Osteocyte (in vitro differentiated cells): ENCODE measurements at regions not wholly inside any gene's neighbourhood (a gene's known extent, or its start where the extent isn't known, plus 50 kb on each side); places are given as distances from the start of the nearest gene placed in this dataset.

Source experiments
- DNase-seq: peaks from one replicate; pipeline ENCODE4 v3.0.0; 2021; ENCODE audit warnings: mixed read lengths; ENCODE audit not compliant: unreplicated experiment; ENCODE audit errors: extremely low spot score
- H3K27ac Mint-ChIP-seq: one replicate; pipeline ENCODE4 v1.8.0; 2021; ENCODE audit warnings: mild to moderate bottlenecking, mixed read lengths; ENCODE audit not compliant: unreplicated experiment
- H3K27me3 Mint-ChIP-seq: one replicate; pipeline ENCODE4 v1.8.0; 2021; ENCODE audit warnings: mixed read lengths; ENCODE audit not compliant: unreplicated experiment
- H3K36me3 Mint-ChIP-seq: one replicate; pipeline ENCODE4 v1.8.0; 2021; ENCODE audit warnings: mixed read lengths; ENCODE audit not compliant: unreplicated experiment
- H3K4me1 Mint-ChIP-seq: one replicate; pipeline ENCODE4 v1.8.0; 2021; ENCODE audit warnings: mixed read lengths; ENCODE audit not compliant: unreplicated experiment
- H3K4me3 Mint-ChIP-seq: one replicate; pipeline ENCODE4 v1.8.0; 2021; ENCODE audit warnings: mild to moderate bottlenecking, moderate library complexity, mixed read lengths; ENCODE audit not compliant: unreplicated experiment
- H3K9me3 Mint-ChIP-seq: one replicate; pipeline ENCODE4 v1.8.0; 2021; ENCODE audit warnings: mixed read lengths; ENCODE audit not compliant: unreplicated experiment
- TF ChIP-seq, protein P1 (sequence below): fragments of 200-600 bp; sonication (generic); IDR thresholded peaks from 2 replicates; pipeline ENCODE4 v1.5.0; 2021; ENCODE audit warnings: antibody characterized with exemption, mild to moderate bottlenecking, moderate library complexity

DNA sequence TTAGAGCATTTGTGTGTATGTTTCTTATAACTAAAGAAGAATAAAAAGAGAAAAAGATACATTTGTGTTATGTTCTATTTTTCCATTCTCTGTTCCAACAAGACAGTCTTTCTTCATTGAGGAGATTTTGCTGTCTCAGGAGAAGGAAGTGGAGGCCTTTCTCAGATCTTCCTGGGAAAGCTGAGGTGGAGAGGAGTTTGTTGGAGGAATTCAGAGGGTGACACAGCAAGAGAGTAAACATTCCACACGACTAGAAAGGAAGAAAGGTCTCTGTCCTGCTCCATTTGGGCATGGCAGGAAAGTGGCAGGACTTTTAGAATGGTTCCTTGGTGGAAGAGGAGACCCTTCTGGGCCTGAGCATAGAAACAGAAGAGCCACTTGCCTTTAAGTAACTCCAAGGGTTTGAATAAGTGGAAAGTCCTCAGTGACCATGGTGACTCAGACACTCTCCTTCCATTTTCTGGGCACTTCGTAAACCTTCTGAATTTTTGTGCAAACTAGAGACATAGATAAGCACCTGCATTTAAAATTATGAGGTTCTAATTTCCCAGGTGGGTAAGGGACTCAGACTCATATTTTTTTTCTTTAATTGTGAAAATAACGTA lies 52.3 kb upstream of the COL5A2 start:
- no peak for DNase-seq
- Mint-ChIP-seq H3K27me3 (no peaks in the 10 kb centered on the region), H3K4me3 (no peak overlapping the region), H3K4me1 (peaks cover 19% of the 10 kb centered on the region), H3K27ac (peak overlapping the region; percentile 31), H3K36me3 (peaks cover 2% of the 10 kb centered on the region), H3K9me3 (peaks cover 16% of the 10 kb centered on the region)
- TF ChIP-seq, protein P1, sequence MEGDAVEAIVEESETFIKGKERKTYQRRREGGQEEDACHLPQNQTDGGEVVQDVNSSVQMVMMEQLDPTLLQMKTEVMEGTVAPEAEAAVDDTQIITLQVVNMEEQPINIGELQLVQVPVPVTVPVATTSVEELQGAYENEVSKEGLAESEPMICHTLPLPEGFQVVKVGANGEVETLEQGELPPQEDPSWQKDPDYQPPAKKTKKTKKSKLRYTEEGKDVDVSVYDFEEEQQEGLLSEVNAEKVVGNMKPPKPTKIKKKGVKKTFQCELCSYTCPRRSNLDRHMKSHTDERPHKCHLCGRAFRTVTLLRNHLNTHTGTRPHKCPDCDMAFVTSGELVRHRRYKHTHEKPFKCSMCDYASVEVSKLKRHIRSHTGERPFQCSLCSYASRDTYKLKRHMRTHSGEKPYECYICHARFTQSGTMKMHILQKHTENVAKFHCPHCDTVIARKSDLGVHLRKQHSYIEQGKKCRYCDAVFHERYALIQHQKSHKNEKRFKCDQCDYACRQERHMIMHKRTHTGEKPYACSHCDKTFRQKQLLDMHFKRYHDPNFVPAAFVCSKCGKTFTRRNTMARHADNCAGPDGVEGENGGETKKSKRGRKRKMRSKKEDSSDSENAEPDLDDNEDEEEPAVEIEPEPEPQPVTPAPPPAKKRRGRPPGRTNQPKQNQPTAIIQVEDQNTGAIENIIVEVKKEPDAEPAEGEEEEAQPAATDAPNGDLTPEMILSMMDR: no peak

GRCh38 chr2:189232759-189233406 lies 53.3 kb upstream of the COL5A2 start:
- TF ChIP-seq, protein P1: no peak
- peaks cover 8% of the 10 kb centered on the region for H3K9me3 Mint-ChIP-seq
- peaks cover 19% of the 10 kb centered on the region for H3K4me1 Mint-ChIP-seq
- H3K27me3 Mint-ChIP-seq: no peaks in the 10 kb centered on the region
- no peak overlapping the region for H3K27ac Mint-ChIP-seq
- no peaks in the 10 kb centered on the region for H3K36me3 Mint-ChIP-seq
- no peak for DNase-seq
- no peak overlapping the region for H3K4me3 Mint-ChIP-seq

- H3K4me1 Mint-ChIP-seq: peaks cover 19% of the 10 kb centered on the region
- no peaks in the 10 kb centered on the region for H3K36me3 Mint-ChIP-seq
- TF ChIP-seq, protein P1: no peak
- DNase-seq: no peak
- no peaks in the 10 kb centered on the region for H3K27me3 Mint-ChIP-seq
- H3K9me3 Mint-ChIP-seq: peaks cover 6% of the 10 kb centered on the region
- no peak overlapping the region for H3K27ac Mint-ChIP-seq
- H3K4me3 Mint-ChIP-seq: no peak overlapping the region
Measured at GRCh38 chr2:189233527-189233926, 54.0 kb upstream of the COL5A2 start.

DNA sequence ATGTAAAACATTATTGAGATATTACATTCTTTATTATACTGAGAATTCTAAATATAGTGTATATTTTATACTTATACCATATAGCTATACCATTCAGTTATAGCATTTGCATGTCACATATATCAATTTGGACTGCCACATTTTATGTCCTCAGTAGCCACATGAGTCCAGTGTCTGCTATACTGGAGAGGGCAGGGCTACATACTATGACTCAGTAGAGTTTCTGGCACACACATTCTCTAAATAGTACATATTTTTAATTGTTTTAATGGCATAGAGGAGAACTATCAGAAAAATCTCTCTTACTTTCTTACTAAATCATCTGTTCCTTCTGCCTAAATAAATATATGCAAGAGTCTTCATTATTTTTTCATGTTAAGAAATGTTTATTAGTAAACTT lies 55.4 kb upstream of the COL5A2 start:
- TF ChIP-seq, protein P1: no peak
- Mint-ChIP-seq H3K4me3 (no peak overlapping the region), H3K9me3 (no peaks in the 10 kb centered on the region), H3K27me3 (no peaks in the 10 kb centered on the region), H3K36me3 (no peaks in the 10 kb centered on the region), H3K27ac (no peak overlapping the region), H3K4me1 (peaks cover 19% of the 10 kb centered on the region)
- no peak for DNase-seq

GRCh38 chr2:189236066-189236465 lies 56.5 kb upstream of the COL5A2 start:
- H3K27me3 Mint-ChIP-seq: no peaks in the 10 kb centered on the region
- H3K36me3 Mint-ChIP-seq: no peaks in the 10 kb centered on the region
- TF ChIP-seq, protein P1: no peak
- DNase-seq: no peak
- H3K4me1 Mint-ChIP-seq: peaks cover 18% of the 10 kb centered on the region
- H3K9me3 Mint-ChIP-seq: no peaks in the 10 kb centered on the region
- H3K27ac Mint-ChIP-seq: no peak overlapping the region
- H3K4me3 Mint-ChIP-seq: no peak overlapping the region
